K562 (cell line): ENCODE measurements at regions not wholly inside any gene's neighbourhood (a gene's known extent, or its start where the extent isn't known, plus 50 kb on each side); places are given as distances from the start of the nearest gene placed in this dataset.

Experiments
- CUX1 ChIP-seq: fragments of 200-800 bp; sonication (Bioruptor generic); IDR thresholded peaks from 2 replicates; pipeline ENCODE4 v1.6.1; 2016; ENCODE audit warnings: missing genetic modification characterization, missing compliant biosample characterization
- ERF ChIP-seq: fragments of 450-650 bp; formaldehyde crosslinking; IDR thresholded peaks from 2 replicates; pipeline ENCODE4 v1.4.0; 2020; ENCODE audit warnings: mild to moderate bottlenecking, mixed read lengths
- FOSL1 ChIP-seq: fragments of 200-800 bp; sonication (Bioruptor generic); conservative IDR thresholded peaks from 2 replicates; pipeline ENCODE4 v1.6.1; 2016; ENCODE audit warnings: missing genetic modification characterization, missing compliant biosample characterization
- FOXJ2 ChIP-seq: fragments of 200-800 bp; sonication (Bioruptor generic); IDR thresholded peaks from 2 replicates; pipeline ENCODE4 v1.6.1; 2016; ENCODE audit warnings: missing genetic modification characterization, missing compliant biosample characterization
- FOXP1 ChIP-seq: sonication (generic); formaldehyde crosslinking; IDR thresholded peaks from 2 replicates; pipeline ENCODE4 v1.8.0; 2022; ENCODE audit warnings: mild to moderate bottlenecking, missing genetic modification reagents
- JUND ChIP-seq, 2 experiments: IDR thresholded peaks; 2 replicates in 1 of 2; 3 replicates in 1 of 2; pipeline ENCODE4 v1.6.1; 2011; ENCODE audit warnings: borderline replicate concordance in 2 of 2, low read depth in 2 of 2, low read length in 2 of 2, improper control_type of control experiment in 1 of 2, missing biosample characterization in 1 of 2, missing genetic modification characterization in 1 of 2, missing genetic modification reagents in 1 of 2
- L3MBTL2 ChIP-seq: fragments of 450-650 bp; IDR thresholded peaks from 2 replicates; pipeline ENCODE4 v1.6.1; 2016; ENCODE audit warnings: mild to moderate bottlenecking, moderate library complexity
- SMARCC2 ChIP-seq: fragments of 450-650 bp; IDR thresholded peaks from 2 replicates; pipeline ENCODE4 v1.6.1; 2017; ENCODE audit warnings: antibody characterized with exemption, moderate library complexity, mild to moderate bottlenecking, low read depth
- TRIM24 ChIP-seq, 2 experiments: fragments of 450-650 bp; IDR thresholded peaks; 2 replicates each; pipeline ENCODE4 v1.6.1; 2016
- ZEB2 ChIP-seq: fragments of 450-650 bp; IDR thresholded peaks from 2 replicates; pipeline ENCODE4 v1.6.1; 2016
- TF ChIP-seq, protein P1 (sequence below): fragments of 450-650 bp; IDR thresholded peaks from 2 replicates; pipeline ENCODE4 v1.6.1; 2016; ENCODE audit warnings: mild to moderate bottlenecking, moderate library complexity

- TF ChIP-seq, protein P1, sequence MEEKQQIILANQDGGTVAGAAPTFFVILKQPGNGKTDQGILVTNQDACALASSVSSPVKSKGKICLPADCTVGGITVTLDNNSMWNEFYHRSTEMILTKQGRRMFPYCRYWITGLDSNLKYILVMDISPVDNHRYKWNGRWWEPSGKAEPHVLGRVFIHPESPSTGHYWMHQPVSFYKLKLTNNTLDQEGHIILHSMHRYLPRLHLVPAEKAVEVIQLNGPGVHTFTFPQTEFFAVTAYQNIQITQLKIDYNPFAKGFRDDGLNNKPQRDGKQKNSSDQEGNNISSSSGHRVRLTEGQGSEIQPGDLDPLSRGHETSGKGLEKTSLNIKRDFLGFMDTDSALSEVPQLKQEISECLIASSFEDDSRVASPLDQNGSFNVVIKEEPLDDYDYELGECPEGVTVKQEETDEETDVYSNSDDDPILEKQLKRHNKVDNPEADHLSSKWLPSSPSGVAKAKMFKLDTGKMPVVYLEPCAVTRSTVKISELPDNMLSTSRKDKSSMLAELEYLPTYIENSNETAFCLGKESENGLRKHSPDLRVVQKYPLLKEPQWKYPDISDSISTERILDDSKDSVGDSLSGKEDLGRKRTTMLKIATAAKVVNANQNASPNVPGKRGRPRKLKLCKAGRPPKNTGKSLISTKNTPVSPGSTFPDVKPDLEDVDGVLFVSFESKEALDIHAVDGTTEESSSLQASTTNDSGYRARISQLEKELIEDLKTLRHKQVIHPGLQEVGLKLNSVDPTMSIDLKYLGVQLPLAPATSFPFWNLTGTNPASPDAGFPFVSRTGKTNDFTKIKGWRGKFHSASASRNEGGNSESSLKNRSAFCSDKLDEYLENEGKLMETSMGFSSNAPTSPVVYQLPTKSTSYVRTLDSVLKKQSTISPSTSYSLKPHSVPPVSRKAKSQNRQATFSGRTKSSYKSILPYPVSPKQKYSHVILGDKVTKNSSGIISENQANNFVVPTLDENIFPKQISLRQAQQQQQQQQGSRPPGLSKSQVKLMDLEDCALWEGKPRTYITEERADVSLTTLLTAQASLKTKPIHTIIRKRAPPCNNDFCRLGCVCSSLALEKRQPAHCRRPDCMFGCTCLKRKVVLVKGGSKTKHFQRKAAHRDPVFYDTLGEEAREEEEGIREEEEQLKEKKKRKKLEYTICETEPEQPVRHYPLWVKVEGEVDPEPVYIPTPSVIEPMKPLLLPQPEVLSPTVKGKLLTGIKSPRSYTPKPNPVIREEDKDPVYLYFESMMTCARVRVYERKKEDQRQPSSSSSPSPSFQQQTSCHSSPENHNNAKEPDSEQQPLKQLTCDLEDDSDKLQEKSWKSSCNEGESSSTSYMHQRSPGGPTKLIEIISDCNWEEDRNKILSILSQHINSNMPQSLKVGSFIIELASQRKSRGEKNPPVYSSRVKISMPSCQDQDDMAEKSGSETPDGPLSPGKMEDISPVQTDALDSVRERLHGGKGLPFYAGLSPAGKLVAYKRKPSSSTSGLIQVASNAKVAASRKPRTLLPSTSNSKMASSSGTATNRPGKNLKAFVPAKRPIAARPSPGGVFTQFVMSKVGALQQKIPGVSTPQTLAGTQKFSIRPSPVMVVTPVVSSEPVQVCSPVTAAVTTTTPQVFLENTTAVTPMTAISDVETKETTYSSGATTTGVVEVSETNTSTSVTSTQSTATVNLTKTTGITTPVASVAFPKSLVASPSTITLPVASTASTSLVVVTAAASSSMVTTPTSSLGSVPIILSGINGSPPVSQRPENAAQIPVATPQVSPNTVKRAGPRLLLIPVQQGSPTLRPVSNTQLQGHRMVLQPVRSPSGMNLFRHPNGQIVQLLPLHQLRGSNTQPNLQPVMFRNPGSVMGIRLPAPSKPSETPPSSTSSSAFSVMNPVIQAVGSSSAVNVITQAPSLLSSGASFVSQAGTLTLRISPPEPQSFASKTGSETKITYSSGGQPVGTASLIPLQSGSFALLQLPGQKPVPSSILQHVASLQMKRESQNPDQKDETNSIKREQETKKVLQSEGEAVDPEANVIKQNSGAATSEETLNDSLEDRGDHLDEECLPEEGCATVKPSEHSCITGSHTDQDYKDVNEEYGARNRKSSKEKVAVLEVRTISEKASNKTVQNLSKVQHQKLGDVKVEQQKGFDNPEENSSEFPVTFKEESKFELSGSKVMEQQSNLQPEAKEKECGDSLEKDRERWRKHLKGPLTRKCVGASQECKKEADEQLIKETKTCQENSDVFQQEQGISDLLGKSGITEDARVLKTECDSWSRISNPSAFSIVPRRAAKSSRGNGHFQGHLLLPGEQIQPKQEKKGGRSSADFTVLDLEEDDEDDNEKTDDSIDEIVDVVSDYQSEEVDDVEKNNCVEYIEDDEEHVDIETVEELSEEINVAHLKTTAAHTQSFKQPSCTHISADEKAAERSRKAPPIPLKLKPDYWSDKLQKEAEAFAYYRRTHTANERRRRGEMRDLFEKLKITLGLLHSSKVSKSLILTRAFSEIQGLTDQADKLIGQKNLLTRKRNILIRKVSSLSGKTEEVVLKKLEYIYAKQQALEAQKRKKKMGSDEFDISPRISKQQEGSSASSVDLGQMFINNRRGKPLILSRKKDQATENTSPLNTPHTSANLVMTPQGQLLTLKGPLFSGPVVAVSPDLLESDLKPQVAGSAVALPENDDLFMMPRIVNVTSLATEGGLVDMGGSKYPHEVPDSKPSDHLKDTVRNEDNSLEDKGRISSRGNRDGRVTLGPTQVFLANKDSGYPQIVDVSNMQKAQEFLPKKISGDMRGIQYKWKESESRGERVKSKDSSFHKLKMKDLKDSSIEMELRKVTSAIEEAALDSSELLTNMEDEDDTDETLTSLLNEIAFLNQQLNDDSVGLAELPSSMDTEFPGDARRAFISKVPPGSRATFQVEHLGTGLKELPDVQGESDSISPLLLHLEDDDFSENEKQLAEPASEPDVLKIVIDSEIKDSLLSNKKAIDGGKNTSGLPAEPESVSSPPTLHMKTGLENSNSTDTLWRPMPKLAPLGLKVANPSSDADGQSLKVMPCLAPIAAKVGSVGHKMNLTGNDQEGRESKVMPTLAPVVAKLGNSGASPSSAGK, result peak; percentile 47; the same call in 1 of the 2 replicates
- peak; percentile 82 to 92 for TF ChIP-seq TRIM24 (IDR thresholded peaks at IDR 0.05)
- TF ChIP-seq FOXP1, result peak; percentile 68; the same call in 1 of the 2 replicates
- peak; percentile 82; the same call in 1 of the 2 replicates for TF ChIP-seq SMARCC2
- peak; percentile 92 for TF ChIP-seq FOXJ2
- peak; percentile 77 for TF ChIP-seq L3MBTL2
- TF ChIP-seq FOSL1 (tag), result peak; percentile 71
- peak; percentile 71; the same call in 1 of the 2 replicates for TF ChIP-seq ZEB2
- peak; percentile 89 for TF ChIP-seq JUND (IDR thresholded peaks at IDR 0.05; ENCODE audit: borderline replicate concordance, low read depth, low read length)
- peak; percentile 94; the same call in 2 of the 3 replicates for TF ChIP-seq JUND (tag; IDR thresholded peaks at IDR 0.05; ENCODE audit: borderline replicate concordance, low read depth, low read length)
- 0 out of 2 replicates have a peak, but pooled peaks have one; percentile 50 for TF ChIP-seq CUX1 (CRISPR knock-in tag)
- no peak for TF ChIP-seq ERF (CRISPR knock-in tag)
These were observed 53.0 kb upstream of the LRP2 start (continued) for GRCh38 chr2:169415233-169415748.
